NK-92 treated with Interleukin-12 subunit alpha and Interleukin-12 subunit beta, amount 100 ng/mL, for 24 hours (cell line): ENCODE measurements at regions not wholly inside any gene's neighbourhood (a gene's known extent, or its start where the extent isn't known, plus 50 kb on each side); places are given as distances from the start of the nearest gene placed in this dataset.
"Not testable (repeated sequence)": the region's sequence is repeated elsewhere in the genome, so short reads cannot be mapped to it uniquely, and the experiment has no call there.

Experiments used
- DNase-seq: peaks from one replicate; lab custom pipeline; 2025; lab: John Stamatoyannopoulos, UW

- no peak for DNase-seq
Observed at GRCh38 chr7:65744406-65744805, 128.5 kb upstream of the VKORC1L1 start.

DNA sequence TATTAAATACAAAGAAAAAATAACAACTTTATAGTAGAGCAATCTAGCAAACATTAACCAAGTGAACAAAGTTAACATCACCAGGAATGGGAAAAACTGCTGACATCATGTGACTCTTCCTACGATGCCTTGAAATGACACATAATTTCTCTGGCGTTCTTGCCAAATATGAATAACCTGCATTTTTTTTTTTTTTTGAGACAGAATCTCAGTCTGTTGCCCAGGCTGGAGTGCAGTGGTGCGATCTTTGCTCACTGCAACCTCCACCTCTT lies 126.5 kb upstream of the VKORC1L1 start:
- DNase-seq: no peak

- DNase-seq: no peak
Observed at GRCh38 chr7:65749039-65749438, 123.8 kb upstream of the VKORC1L1 start.

DNA sequence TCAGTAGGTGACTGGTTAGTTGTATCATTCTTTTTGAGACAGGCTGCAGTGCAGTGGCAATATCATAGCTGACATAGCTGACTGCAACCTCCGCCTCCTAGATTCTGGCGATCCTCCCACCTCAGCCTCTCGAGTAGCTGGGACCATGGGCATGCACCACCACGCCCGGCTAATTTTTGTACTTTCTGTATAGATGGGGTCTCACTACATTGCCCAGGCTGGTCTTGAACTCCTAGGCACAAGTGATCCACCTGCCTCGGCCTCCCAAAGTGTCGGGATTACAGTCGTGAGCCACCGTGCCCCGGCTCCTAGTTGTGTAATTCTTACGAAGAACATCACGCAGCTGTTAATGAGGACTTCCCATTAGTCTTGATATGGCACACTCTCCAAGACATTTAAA lies 123.4 kb upstream of the VKORC1L1 start:
- DNase-seq: no peak

DNA sequence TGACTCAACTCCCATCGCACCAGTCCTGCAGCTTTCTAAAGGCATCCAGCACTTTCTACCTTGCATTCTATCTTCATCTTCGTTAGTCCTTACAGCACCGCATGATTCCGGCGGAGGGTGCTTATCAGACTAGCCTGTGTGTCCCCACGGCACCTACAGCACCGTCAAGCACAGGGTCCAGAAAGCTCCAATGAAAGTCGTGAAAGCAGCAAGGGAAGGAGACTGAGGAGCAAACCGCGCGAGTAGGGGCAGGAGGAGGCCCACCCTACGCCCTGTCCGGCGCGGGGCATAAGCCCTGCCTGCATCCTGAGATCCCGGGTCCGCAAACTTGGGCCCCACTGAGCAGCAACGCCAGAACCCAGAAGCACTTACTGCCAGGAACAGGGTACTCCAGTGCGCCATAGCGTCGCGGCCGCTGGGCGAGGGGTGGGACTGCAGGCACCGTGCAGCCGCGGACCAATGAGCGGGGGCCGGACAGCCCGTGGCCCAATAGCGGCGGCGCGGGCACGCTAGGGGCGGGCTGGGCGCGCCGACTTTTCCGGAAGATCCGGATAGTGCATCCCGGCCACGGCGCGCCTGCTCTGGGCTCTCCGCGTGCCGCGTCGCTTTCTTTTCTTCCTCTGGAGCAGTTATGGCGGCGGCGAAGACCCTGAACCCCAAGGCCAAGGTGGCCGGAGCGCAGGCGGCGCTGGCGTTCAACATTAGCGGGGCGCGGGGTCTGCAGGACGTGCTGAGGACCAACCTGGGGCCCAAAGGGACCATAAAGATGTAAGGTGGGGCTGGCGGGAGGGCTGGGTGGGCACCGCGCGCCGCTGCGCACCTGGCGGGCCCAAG lies 122.1 kb upstream of the VKORC1L1 start:
- peak; percentile 89 for DNase-seq

- DNase-seq: not testable (repeated sequence)
Observed at GRCh38 chr7:65754070-65754469, 118.8 kb upstream of the VKORC1L1 start.

DNA sequence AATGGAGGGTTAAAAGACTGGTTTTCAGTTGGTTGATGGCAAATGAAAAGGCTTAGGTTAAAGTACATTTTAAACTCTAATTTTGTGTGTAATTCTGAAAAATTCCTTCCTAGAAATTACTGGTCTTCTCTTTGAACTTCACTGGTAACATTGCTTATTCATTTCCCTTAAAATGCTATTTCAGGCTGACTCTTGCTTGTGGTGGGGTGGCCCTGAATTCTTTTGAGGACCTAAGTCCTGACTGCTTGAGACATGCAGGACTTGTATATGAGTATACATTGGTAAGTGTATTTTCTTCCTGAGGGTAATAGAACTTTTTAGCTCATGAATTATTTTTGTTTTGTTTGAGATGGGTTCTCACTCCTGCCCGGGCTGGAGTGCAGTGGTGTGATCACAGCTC lies 113.9 kb upstream of the VKORC1L1 start:
- DNase-seq: not testable (repeated sequence)

DNA sequence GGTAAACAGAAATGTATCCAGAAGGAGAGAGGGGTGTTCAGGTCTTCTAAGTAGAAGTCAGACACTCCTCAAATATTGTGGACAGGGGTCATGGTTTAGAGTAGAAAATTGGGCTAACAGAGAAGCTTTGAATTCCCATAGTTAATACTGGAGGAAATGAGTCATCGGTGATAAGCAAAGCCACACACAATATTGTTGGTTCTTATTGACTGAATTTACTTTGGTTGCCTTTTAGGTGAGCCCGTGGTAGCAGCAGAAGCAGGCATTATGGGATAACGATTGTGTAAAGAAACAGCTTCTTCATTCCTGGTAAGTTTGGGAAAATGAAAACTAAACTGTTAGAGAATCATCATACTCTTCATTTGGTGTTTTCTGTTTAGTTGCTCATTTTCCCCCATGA lies 110.2 kb upstream of the VKORC1L1 start:
- DNase-seq: not testable (repeated sequence)

- DNase-seq: not testable (repeated sequence)
Observed at GRCh38 chr7:65763114-65763513, 109.8 kb upstream of the VKORC1L1 start.

GRCh38 chr7:65770473-65771225 lies 102.2 kb upstream of the VKORC1L1 start:
- peak; percentile 93 for DNase-seq

- DNase-seq: not testable (repeated sequence)
Observed at GRCh38 chr7:65771226-65771569, 101.7 kb upstream of the VKORC1L1 start.

DNA sequence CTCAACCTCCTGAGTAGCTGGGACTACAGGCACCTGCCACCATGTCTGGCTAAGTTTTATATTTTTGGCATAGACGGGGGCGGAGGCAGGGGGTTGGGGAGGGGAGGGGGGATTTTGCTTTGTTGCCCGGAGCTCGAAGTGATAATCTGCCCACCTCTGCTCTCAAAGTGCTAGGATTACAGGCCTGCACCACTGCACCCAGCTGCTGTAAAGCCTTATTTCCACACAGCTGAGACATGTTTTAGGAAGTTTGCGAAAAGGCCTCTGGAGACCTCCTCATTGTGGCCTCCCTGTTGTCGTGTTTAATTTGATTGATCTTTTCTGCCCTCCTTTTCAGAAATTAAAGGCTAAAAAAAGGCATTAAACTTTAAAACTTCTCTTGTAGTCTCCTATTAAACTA lies 96.2 kb upstream of the VKORC1L1 start:
- not testable (repeated sequence) for DNase-seq

- DNase-seq: not testable (repeated sequence)
Observed at GRCh38 chr7:65789943-65790342, 82.9 kb upstream of the VKORC1L1 start.

- not testable (repeated sequence) for DNase-seq
Observed at GRCh38 chr7:65791788-65792187, 81.1 kb upstream of the VKORC1L1 start.

GRCh38 chr7:65792726-65793125 lies 80.1 kb upstream of the VKORC1L1 start:
- DNase-seq: not testable (repeated sequence)

GRCh38 chr7:65794671-65795391 lies 78.0 kb upstream of the VKORC1L1 start:
- not testable (repeated sequence) for DNase-seq

DNA sequence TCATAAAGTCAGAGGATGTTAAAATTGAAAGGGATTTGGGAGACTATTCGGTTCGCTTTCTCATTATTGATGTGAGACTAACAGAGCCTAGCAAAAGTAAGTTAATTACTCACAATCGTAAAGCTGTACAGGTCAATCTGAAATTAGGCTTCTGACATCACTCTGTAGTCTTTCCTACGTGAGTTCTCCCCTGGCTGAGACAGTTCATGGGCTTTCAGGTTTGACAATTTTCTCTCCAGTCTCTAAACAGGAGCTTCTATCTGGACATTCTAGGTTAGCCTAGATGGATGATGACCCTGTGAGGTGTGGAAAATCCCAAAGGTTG lies 77.5 kb upstream of the VKORC1L1 start:
- DNase-seq: not testable (repeated sequence)

GRCh38 chr7:65796205-65796604 lies 76.7 kb upstream of the VKORC1L1 start:
- no peak for DNase-seq

GRCh38 chr7:65797086-65797485 lies 75.8 kb upstream of the VKORC1L1 start:
- DNase-seq: not testable (repeated sequence)

DNA sequence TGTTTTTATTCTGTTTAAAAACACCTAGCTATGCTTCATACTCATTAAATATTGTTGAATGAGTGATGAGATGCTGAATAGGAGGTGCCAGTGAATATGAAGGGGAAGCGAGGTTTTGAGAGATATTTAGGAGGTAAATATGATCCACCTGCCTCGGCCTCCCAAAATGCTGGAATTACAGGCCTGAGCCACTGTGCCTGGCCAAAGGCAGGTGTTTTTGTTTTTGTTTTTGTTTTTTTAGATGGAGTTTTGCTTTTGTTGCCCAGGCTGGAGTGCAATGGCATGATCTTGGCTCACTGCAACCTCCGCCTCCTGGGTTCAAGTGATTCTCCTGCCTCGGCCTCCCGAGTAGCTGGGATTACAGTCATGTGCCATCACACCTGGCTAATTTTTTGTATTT lies 75.3 kb upstream of the VKORC1L1 start:
- not testable (repeated sequence) for DNase-seq

DNA sequence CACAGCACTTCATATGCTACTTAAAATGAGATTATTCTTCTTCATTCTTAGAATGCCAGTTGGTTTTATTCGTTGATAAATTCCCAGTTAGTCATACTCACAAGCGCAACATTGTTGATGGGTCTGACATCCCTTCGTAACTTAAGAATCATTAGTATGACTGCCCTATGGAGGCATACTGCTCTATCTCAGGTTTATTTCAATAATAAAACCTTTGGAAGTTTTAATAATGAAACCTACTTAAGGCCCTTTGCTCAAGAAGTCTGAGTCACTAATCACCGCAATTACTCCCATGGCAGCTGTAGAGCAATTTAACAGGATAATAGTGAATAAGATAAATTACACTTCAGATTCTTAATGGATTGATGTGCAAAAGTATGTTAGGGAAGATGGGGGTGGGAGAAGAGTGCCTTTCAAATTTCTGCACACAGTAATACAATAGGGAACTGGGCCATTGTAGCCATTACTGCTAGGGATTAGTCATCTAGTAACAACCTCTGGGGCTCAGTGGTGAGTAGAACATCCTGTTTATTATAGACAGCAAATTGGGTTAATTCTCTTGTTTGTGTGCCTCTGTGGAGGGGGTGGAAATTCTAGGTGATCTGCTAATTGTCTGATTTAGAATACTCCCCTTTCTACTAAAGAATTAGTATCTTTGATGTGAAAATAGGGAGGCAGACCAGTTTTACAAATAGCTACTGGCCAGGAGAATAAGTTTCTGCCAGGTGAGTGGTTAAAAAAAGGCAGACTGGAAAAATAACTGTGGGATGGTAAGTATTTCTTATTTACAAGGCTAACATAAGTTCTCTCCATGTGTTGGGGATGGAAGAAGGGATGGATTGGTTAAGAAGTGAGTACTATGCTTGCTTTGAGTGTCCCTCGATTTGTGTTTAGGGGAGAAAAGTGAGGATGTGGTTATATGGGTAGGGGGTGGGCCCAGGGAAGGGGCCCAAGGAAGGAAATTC lies 74.5 kb upstream of the VKORC1L1 start:
- no peak for DNase-seq

DNA sequence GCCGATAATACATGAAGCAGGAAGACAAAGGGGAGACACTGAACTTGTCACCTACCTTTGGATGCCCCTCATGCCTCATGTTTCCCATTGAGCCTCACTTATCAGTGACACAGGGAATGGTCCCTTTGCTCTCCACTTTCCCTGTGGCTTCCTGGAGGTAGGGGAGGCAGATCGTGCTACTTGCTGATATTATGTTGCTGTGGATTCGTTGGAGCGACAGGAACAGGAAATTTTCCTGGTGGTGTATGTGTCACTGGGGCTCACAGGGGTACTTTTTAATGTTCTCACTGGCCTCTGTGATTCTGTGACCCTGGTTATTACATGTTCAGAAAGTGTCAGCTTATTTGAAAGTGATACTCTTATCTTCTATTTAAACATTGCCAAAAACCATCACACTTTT lies 72.7 kb upstream of the VKORC1L1 start:
- DNase-seq: not testable (repeated sequence)
